Naive thymus-derived CD4-positive, alpha-beta T cell (primary cell): ENCODE measurements at regions not wholly inside any gene's neighbourhood (a gene's known extent, or its start where the extent isn't known, plus 50 kb on each side); places are given as distances from the start of the nearest gene placed in this dataset.
"Not testable (repeated sequence)": the region's sequence is repeated elsewhere in the genome, so short reads cannot be mapped to it uniquely, and the experiment has no call there.

Experiments
- ATAC-seq: fragments of 150-1000 bp; cut with Tn5 transposase; 2 replicates; pipeline ENCODE4 v1.10.0; 2021; ENCODE audit warnings: mild to moderate bottlenecking, moderate library complexity
- CTCF ChIA-PET: fragments of 350-600 bp; sonication (Branson Sonifier 250); formaldehyde crosslinking; loops from one replicate; lab custom pipeline; 2021; ENCODE audit warnings: antibody characterized with exemption; lab: Charles Lee
- POLR2A ChIA-PET: fragments of 350-600 bp; sonication (Branson Sonifier 250); formaldehyde crosslinking; loops from one replicate; lab custom pipeline; 2021; ENCODE audit warnings: antibody characterized with exemption, inconsistent platforms; lab: Charles Lee
- DNase-seq, 9 donors: peaks; one replicate each; pipeline versions ENCODE4 v3.0.0 to v3.0.0-alpha.2; 2020 to 2022; ENCODE audit warnings: mixed read lengths in 1 of 9
- H3K27ac ChIP-seq: one replicate; pipeline ENCODE4 v1.7.0; 2013; ENCODE audit warnings: mild to moderate bottlenecking, low read depth, low read length, moderate library complexity
- H3K27me3 ChIP-seq, 2 donors: one replicate each; pipeline ENCODE4 v1.7.0; 2013; ENCODE audit warnings: low read length in 2 of 2, mild to moderate bottlenecking in 2 of 2, moderate library complexity in 2 of 2; ENCODE audit not compliant: control insufficient read depth in 2 of 2, insufficient read depth in 2 of 2
- H3K36me3 ChIP-seq, 3 experiments: 1 replicate in 2 of 3; 2 replicates in 1 of 3; pipeline ENCODE4 v1.7.0; 2013; ENCODE audit warnings: low read length in 3 of 3, mild to moderate bottlenecking in 3 of 3, moderate library complexity in 1 of 3; ENCODE audit not compliant: insufficient read depth in 3 of 3, control insufficient read depth in 2 of 3
- H3K4me1 ChIP-seq, 2 donors: one replicate each; pipeline ENCODE4 v1.7.0; 2013; ENCODE audit warnings: low read length in 2 of 2, mild to moderate bottlenecking in 2 of 2, moderate library complexity in 1 of 2; ENCODE audit not compliant: control insufficient read depth in 2 of 2, insufficient read depth in 2 of 2
- H3K4me3 ChIP-seq: 2 replicates; pipeline ENCODE4 v1.7.0; 2013; ENCODE audit warnings: mild to moderate bottlenecking, low read length
- H3K9me3 ChIP-seq, 3 experiments: 1 replicate in 2 of 3; 2 replicates in 1 of 3; pipeline ENCODE4 v1.7.0; 2013; ENCODE audit warnings: low read length in 3 of 3; ENCODE audit not compliant: control insufficient read depth in 2 of 3
- H3K27ac Mint-ChIP-seq, 9 donors: one replicate each; pipeline ENCODE4 v1.8.0; 2020 to 2022; ENCODE audit warnings: mixed read lengths in 9 of 9, mild to moderate bottlenecking in 8 of 9, moderate library complexity in 5 of 9, inconsistent platforms in 2 of 9
- H3K27me3 Mint-ChIP-seq, 5 donors: one replicate each; pipeline ENCODE4 v1.8.0; 2021 to 2022; ENCODE audit warnings: mixed read lengths in 5 of 5, mild to moderate bottlenecking in 1 of 5
- H3K36me3 Mint-ChIP-seq, 5 donors: one replicate each; pipeline ENCODE4 v1.8.0; 2020 to 2022; ENCODE audit warnings: mixed read lengths in 5 of 5, mild to moderate bottlenecking in 3 of 5, inconsistent platforms in 1 of 5
- H3K4me1 Mint-ChIP-seq, 7 donors: one replicate each; pipeline ENCODE4 v1.8.0; 2020 to 2022; ENCODE audit warnings: mixed read lengths in 7 of 7, mild to moderate bottlenecking in 3 of 7, inconsistent platforms in 1 of 7
- H3K4me3 Mint-ChIP-seq, 10 donors: one replicate each; pipeline ENCODE4 v1.8.0; 2020 to 2022; ENCODE audit warnings: mild to moderate bottlenecking in 10 of 10, mixed read lengths in 10 of 10, moderate library complexity in 6 of 10, inconsistent platforms in 2 of 10
- H3K9me3 Mint-ChIP-seq, 11 donors: one replicate each; pipeline ENCODE4 v1.8.0; 2020 to 2022; ENCODE audit warnings: mixed read lengths in 11 of 11, mild to moderate bottlenecking in 4 of 11, inconsistent platforms in 1 of 11, moderate library complexity in 1 of 11
- intact Hi-C, 2 donors: fragments of 100-400 bp; cut with micrococcal nuclease; formaldehyde crosslinking; loops; one replicate each; pipeline ENCODE4 v1.15.1; 2023

DNA sequence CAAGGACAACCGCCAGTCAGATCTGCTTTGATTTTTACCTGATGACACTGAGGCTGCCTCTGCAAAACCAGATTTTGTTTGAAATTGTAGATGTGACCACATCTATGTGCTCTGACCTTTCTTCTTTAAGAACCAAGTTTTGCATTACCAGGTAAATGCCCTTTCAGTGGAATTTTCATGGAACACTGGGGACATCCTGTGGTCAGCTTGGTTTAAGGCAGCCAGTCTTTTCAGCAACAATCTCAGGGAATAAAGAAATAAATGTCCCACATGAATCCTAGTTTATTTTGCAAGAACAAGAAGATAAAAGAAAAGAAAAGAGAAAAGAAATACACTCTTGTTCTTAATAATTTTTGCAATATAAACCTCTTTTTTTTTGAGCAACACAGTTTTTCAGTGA lies 90.6 kb downstream of the POU3F3 start:
- Histone ChIP-seq H3K9me3 (no peaks in the 10 kb centered on the region), H3K4me1 (no peaks in the 10 kb centered on the region), H3K36me3 (no peaks in the 10 kb centered on the region), H3K27me3 (no peaks in the 10 kb centered on the region), H3K4me3 (no peak overlapping the region), H3K27ac (no peak overlapping the region)
- H3K4me1 Mint-ChIP-seq, result no peaks in the 10 kb centered on the region
- H3K4me3 Mint-ChIP-seq, result no peak overlapping the region
- no peak for ATAC-seq
- intact Hi-C loops, result no loop called here
- H3K27ac Mint-ChIP-seq, result no peak overlapping the region
- H3K27me3 Mint-ChIP-seq, result peaks cover 7 to 41% (median 32%) of the 10 kb centered on the region in 5 donors
- CTCF ChIA-PET, result no interaction called here
- no peaks in the 10 kb centered on the region for H3K36me3 Mint-ChIP-seq
- DNase-seq, result no peak
- POLR2A ChIA-PET, result no interaction called here
- H3K9me3 Mint-ChIP-seq, result no peaks in the 10 kb centered on the region

- Histone ChIP-seq H3K4me1 (no peaks in the 10 kb centered on the region), H3K36me3 (no peaks in the 10 kb centered on the region), H3K9me3 (no peaks in the 10 kb centered on the region), H3K4me3 (no peak overlapping the region), H3K27ac (no peak overlapping the region), H3K27me3 (no peaks in the 10 kb centered on the region)
- Mint-ChIP-seq H3K27ac (no peak overlapping the region), H3K4me3 (no peak overlapping the region), H3K4me1 (no peaks in the 10 kb centered on the region), H3K27me3 (peaks cover 4 to 39% (median 36%) of the 10 kb centered on the region in 5 donors), H3K36me3 (no peaks in the 10 kb centered on the region), H3K9me3 (no peaks in the 10 kb centered on the region)
- intact Hi-C loops, result no loop called here
- ATAC-seq (no peak), DNase-seq (no peak)
- CTCF ChIA-PET, result no interaction called here
- POLR2A ChIA-PET, result no interaction called here
Observed at GRCh38 chr2:104945121-104945520, 91.2 kb downstream of the POU3F3 start.

- Mint-ChIP-seq H3K36me3 (no peaks in the 10 kb centered on the region), H3K27ac (no peak overlapping the region), H3K4me3 (no peak overlapping the region), H3K9me3 (no peaks in the 10 kb centered on the region), H3K27me3 (peaks cover 5 to 40% (median 38%) of the 10 kb centered on the region in 5 donors), H3K4me1 (no peaks in the 10 kb centered on the region)
- DNase-seq (no peak), ATAC-seq (no peak)
- Histone ChIP-seq H3K9me3 (no peaks in the 10 kb centered on the region), H3K27ac (no peak overlapping the region), H3K4me3 (no peak overlapping the region), H3K4me1 (no peaks in the 10 kb centered on the region), H3K27me3 (no peaks in the 10 kb centered on the region), H3K36me3 (no peaks in the 10 kb centered on the region)
- intact Hi-C loops, result no loop called here
- CTCF ChIA-PET, result no interaction called here
- POLR2A ChIA-PET, result no interaction called here
Observed at GRCh38 chr2:104945866-104946265, 92.0 kb downstream of the POU3F3 start.

DNA sequence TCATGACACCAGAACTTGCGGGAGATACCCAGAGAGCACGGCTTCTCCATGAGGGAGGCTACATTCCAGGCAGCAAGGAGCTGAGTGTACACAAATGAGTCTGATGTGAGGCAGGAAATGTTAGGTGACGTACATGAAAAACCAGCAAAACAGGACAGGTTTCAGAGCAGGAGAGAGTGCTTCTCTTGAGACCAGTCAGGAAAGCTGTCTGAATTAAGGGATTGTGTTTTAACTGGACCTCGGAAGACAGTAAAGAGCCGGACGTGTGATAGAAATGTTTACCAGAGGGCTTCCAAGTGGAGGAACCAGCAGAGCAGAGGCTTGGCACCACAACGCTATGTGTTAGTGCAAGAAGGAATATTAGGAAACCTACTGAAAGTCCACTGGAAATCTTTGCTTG lies 90.4 kb upstream of the MRPS9 start:
- H3K9me3 Mint-ChIP-seq, H3K4me3 Mint-ChIP-seq, ATAC-seq, H3K27me3 ChIP-seq, H3K36me3 Mint-ChIP-seq, POLR2A ChIA-PET, CTCF ChIA-PET, DNase-seq, H3K36me3 ChIP-seq, H3K4me1 ChIP-seq, H3K27ac Mint-ChIP-seq, intact Hi-C loops, H3K9me3 ChIP-seq, H3K27ac ChIP-seq, H3K4me3 ChIP-seq, H3K4me1 Mint-ChIP-seq: not testable (repeated sequence)
- peaks cover 5 to 37% (median 32%) of the 10 kb centered on the region in 5 donors for H3K27me3 Mint-ChIP-seq

- DNase-seq, result no peak
- H3K9me3 ChIP-seq, result no peaks in the 10 kb centered on the region
- no peaks in the 10 kb centered on the region for H3K4me1 ChIP-seq
- Mint-ChIP-seq H3K4me1 (no peaks in the 10 kb centered on the region), H3K27ac (no peak overlapping the region), H3K4me3 (no peak overlapping the region), H3K27me3 (peaks cover 2 to 19% (median 13%) of the 10 kb centered on the region in 5 donors), H3K9me3 (peaks cover 0 to 5% (median under 1%) of the 10 kb centered on the region in 11 donors), H3K36me3 (no peaks in the 10 kb centered on the region)
- ATAC-seq, result no peak
- ChIA-PET CTCF (no interaction called here), POLR2A (no interaction called here)
- intact Hi-C loops, result no loop called here
- no peaks in the 10 kb centered on the region for H3K36me3 ChIP-seq
- H3K27me3 ChIP-seq, result no peaks in the 10 kb centered on the region
- H3K4me3 ChIP-seq, result no peak overlapping the region
- H3K27ac ChIP-seq, result no peak overlapping the region
Observed at GRCh38 chr2:104952976-104953375, 84.9 kb upstream of the MRPS9 start.

GRCh38 chr2:104965900-104966299 lies 72.0 kb upstream of the MRPS9 start:
- Mint-ChIP-seq H3K27ac (no peak overlapping the region), H3K27me3 (peaks cover 5 to 51% (median 27%) of the 10 kb centered on the region in 5 donors), H3K9me3 (peaks cover 4 to 65% (median 22%) of the 10 kb centered on the region in 11 donors), H3K4me3 (no peak overlapping the region), H3K4me1 (no peaks in the 10 kb centered on the region), H3K36me3 (peaks cover 0 to 12% (median under 1%) of the 10 kb centered on the region in 5 donors)
- H3K9me3 ChIP-seq, result no peaks in the 10 kb centered on the region
- POLR2A ChIA-PET, result no interaction called here
- no peak overlapping the region for H3K4me3 ChIP-seq
- no peak for DNase-seq
- H3K36me3 ChIP-seq, result no peaks in the 10 kb centered on the region
- H3K27ac ChIP-seq, result no peak overlapping the region
- CTCF ChIA-PET, result no interaction called here
- no peaks in the 10 kb centered on the region for H3K27me3 ChIP-seq
- no peak for ATAC-seq
- H3K4me1 ChIP-seq, result no peaks in the 10 kb centered on the region
- intact Hi-C loops, result no loop called here

DNA sequence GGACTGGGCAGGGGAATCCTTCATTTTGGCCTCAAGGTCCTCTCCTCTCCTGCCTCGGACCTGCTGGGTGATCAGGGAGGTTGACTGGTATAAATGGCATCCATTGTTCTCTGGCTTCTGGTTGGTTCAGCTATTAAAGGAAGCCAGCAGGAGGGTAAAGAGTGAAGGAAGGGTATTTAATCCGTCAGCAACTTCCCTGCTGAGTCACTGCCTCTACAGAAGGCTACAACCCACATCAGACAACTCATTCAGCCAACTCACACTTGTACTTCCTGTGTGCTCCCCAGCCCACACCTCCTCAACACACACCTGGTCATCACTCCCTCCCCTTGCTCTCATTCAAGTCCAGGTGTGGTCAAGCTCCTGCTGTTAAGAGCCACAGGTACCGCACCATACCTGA lies 68.3 kb upstream of the MRPS9 start:
- ChIA-PET CTCF (no interaction called here), POLR2A (no interaction called here)
- intact Hi-C loops, result no loop called here
- peaks cover 0 to 5% (median 0%) of the 10 kb centered on the region in 5 donors for H3K36me3 Mint-ChIP-seq
- H3K27me3 Mint-ChIP-seq, result peaks cover 0 to 52% (median 31%) of the 10 kb centered on the region in 5 donors
- no peaks in the 10 kb centered on the region for H3K4me1 Mint-ChIP-seq
- H3K4me3 ChIP-seq, result no peak overlapping the region
- H3K27me3 ChIP-seq, result no peaks in the 10 kb centered on the region
- no peaks in the 10 kb centered on the region for H3K4me1 ChIP-seq
- no peaks in the 10 kb centered on the region for H3K36me3 ChIP-seq
- no peak overlapping the region for H3K4me3 Mint-ChIP-seq
- no peak overlapping the region for H3K27ac ChIP-seq
- DNase-seq (no peak), ATAC-seq (no peak)
- H3K27ac Mint-ChIP-seq, result no peak overlapping the region
- peaks cover 4 to 41% (median 8%) of the 10 kb centered on the region in 11 donors for H3K9me3 Mint-ChIP-seq
- no peaks in the 10 kb centered on the region for H3K9me3 ChIP-seq
